GM21515 (cell line): ENCODE measurements at regions not wholly inside any gene's neighbourhood (a gene's known extent, or its start where the extent isn't known, plus 50 kb on each side); places are given as distances from the start of the nearest gene placed in this dataset.

Experiments
- ATAC-seq: cut with Tn5 transposase; IDR thresholded peaks from one replicate; pipeline ENCODE4 v1.9.1; 2021; ENCODE audit not compliant: unreplicated experiment

DNA sequence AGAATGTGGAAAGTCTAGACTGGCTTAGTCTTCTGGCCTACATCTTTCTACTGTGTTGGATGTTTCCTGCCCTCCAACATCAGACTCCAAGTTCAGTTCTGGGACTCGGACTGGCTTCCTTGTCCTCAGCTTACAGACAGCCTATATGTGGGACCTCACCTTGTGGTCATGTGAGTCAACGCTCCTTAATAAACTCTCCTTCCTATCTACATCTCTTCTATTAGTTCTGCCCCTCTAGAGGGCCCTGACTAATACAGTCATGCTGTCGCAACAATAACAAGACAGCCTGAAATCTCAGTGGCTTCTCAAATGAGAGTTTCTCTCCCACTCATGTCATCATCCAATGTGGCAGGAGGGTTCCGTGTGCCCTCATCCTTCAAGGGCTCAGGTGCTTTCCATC, 347.8 kb downstream of the MZT1 start:
- ATAC-seq, result no peak

GRCh38 chr13:72368031-72368430, 359.4 kb downstream of the MZT1 start:
- no peak for ATAC-seq

GRCh38 chr13:72346716-72347115, 380.7 kb downstream of the MZT1 start:
- no peak for ATAC-seq

DNA sequence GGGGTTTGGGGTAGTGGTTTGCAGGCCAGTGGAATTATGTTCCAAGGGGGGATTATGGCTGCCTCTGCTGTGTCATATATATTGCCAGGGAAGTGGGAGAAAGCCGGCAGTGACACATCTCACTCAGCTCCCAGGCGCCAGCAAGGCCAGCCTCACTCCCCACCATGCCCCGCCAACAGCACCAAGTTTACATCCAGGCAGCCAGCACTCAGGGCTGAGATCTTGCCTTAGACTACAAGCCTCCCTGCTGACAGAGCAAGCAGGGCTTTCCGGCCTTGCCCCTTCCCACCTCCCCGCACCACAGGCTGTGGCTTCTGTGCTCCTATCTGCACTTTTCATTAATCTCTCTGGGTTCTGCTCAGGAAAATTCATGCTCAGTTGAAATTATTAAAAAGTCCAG, 385.1 kb downstream of the MZT1 start:
- ATAC-seq, result no peak

- ATAC-seq, result no peak
These were observed 385.5 kb downstream of the MZT1 start for GRCh38 chr13:72341904-72342303.

- ATAC-seq, result no peak
These were observed 409.9 kb downstream of the MZT1 start for GRCh38 chr13:72317346-72318109.

GRCh38 chr13:72316716-72317115, 410.7 kb downstream of the MZT1 start:
- no peak for ATAC-seq

DNA sequence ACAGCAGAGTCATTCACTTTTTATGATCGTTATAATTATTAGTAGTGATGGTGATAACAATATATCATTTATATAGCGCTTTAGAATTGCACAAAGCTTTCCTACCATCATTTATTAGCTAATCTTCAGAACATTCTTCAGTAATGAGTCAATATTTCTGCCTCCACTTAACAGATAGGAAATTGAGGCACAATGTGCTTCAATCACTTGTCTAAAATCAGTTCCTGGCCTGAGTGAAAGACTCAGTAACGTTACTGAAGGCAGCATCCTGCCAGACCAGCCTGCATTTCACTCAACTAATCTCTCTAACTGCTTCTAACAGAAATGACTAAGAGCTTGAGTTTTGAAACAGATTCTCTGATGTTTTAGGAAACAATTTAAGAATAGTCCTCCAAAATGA, 412.1 kb downstream of the MZT1 start:
- no peak for ATAC-seq

DNA sequence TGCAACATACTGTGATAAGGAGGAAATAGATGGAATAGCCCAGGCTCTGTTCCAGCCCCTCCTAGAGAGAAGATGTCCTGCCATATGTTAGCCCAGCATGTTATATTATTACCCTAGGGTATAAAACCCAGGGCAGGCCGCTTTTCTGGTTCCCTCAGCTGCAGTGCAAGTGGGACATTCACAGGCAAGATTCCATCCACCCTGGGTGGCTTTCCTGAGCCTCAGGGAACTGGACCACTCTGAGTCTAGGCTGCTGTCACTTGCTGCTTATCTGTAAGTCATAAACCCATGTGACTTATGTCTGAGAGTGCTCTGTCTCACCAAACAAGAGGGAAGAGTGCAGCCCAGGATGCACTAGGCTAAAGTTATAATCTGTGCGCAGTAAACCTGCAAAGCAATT, 413.2 kb downstream of the MZT1 start:
- no peak for ATAC-seq

DNA sequence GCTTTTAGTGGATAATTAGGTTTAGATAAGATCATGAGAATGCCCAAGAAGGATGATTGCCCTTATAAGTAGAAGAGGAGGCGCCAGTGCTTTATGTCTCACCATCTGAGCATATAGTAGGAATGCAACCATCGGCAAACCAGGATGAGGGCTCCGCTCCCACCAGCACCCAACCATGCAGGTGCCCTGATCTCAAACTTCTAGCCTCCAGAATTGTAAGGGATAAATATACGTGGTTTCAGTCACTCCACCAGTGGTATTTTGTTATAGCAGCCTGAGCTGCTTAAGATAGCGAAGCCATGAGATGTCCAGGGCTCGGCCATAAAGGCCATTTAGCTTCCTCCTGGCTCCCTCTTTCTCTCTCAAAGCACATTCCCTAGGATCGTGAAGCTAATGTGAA, 413.9 kb downstream of the MZT1 start:
- no peak for ATAC-seq

- ATAC-seq, result no peak
These were observed 423.3 kb downstream of the MZT1 start for GRCh38 chr13:72303941-72304746.

DNA sequence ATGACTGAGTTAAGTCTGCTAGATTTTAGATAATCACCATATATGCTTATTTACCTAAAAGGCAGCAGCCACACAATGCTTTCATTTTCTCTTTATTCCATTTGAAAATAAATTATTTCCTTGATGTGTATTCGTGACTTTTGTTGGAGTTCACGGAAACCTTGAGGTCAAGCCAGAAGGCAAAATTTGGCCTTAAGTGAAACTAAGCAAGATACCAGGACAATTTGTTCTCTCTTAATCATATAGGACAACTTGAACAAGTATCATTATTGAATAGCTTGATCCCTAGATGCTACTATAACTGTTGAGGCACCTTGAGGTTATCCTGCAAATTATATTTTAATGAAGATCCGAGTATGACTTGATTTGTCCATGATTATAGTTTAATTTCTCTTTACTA, 429.2 kb upstream of the DACH1 start:
- ATAC-seq, result no peak

GRCh38 chr13:72295153-72295552, 428.1 kb upstream of the DACH1 start:
- no peak for ATAC-seq

DNA sequence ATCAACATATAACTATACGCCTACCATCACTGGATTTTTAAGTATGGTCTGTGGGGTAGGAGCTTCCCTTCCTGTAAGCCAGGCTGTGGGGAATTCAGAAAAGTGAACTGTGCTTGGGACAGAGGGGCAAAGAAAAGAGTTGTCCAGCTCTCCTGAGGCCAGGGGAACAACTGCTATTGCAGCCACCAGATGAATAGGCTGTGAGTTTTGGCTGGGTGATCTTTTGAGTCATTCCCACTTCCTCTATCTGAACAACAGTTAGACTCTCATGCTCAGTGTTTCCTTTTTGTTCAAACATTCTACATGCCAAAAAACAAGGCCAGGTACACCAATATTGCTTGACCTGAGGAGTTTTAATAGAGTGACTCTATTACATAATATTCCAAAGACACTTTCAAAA, 426.2 kb upstream of the DACH1 start:
- no peak for ATAC-seq

GRCh38 chr13:72290962-72291681, 424.1 kb upstream of the DACH1 start:
- no peak for ATAC-seq

GRCh38 chr13:72286421-72286820, 419.4 kb upstream of the DACH1 start:
- ATAC-seq, result no peak

GRCh38 chr13:72284791-72285190, 417.8 kb upstream of the DACH1 start:
- ATAC-seq, result no peak

GRCh38 chr13:72261732-72262131, 394.7 kb upstream of the DACH1 start:
- ATAC-seq, result no peak

DNA sequence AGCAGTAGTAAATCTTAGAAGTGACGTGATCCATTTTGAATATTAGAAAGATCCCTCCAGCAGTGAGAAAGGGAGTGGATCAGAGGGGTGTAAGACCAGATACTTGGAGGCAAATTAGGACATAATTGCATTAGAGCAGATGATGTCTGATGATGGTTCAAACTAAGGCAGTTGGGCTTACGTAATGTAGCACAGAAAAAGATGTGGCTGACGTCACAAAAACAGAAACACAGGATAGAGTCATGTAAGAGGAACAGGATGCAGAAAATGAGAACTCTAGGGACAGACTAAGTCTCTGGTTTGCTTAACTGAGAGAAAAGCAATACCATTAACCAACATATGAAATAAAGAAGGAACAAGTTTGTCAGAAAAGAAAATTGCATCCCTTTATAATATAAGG, 392.5 kb upstream of the DACH1 start:
- no peak for ATAC-seq

- no peak for ATAC-seq
These were observed 391.5 kb upstream of the DACH1 start for GRCh38 chr13:72258340-72258981.

DNA sequence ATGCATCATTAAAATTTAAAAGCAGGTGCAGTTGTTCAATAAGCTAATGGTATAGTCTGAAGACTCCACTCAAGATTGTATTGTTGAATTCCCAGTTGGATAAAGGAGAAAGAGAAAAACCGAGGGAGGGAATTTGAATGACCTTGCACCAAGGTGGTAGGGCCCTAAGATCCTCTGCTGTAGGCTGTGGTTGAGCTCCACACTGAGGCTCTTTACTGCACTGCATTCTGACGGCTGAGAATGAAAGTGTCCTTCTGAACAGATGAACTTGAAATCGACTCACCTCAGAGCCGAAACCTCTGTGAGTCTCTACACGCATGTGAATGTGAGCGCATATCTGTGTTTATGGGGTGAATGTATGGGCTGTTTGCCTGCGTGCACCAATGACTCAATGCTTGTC, 388.9 kb upstream of the DACH1 start:
- ATAC-seq, result no peak
